ENCODE measurements at regions not wholly inside any gene's neighbourhood (a gene's known extent, or its start where the extent isn't known, plus 50 kb on each side); places are given as distances from the start of the nearest gene placed in this dataset.

- no peak overlapping the region for H3K4me3 ChIP-seq
- no peaks in the 10 kb centered on the region for H3K9me3 ChIP-seq
- H3K4me1 ChIP-seq, result peaks cover 0 to 15% (median 2%) of the 10 kb centered on the region in 4 donors
- DNase-seq, result no peak
- 90 to 100% methylated on average over 6 of the region's 6 CpGs for WGBS, 2 donors (ENCODE audit: low coverage in 1 of 2)
- H3K27ac ChIP-seq, result no peak overlapping the region
- no peaks in the 10 kb centered on the region for H3K36me3 ChIP-seq
- intact Hi-C loops (cut with DNase I; ENCODE audit: low total_unique reads), result no loop called here
- in situ Hi-C loops (cut with MboI; ENCODE audit: low pct_ligation_motif_present in 1 of 4, low pct_unique_long_range_greater_than_20kb in 1 of 4, low sequenced_read_pairs in 3 of 4), result no loop called here
- H3K27me3 ChIP-seq, result no peaks in the 10 kb centered on the region
- TF ChIP-seq POLR2AphosphoS5 (IDR thresholded peaks at IDR 0.05), result no peak
- TF ChIP-seq POLR2A (IDR thresholded peaks at IDR 0.05), result no peak
- no peak for TF ChIP-seq CTCF (IDR thresholded peaks at IDR 0.05)
- TF ChIP-seq EP300 (IDR thresholded peaks at IDR 0.05; ENCODE audit: low read depth), result no peak
These were observed 456.2 kb downstream of the XYLT1 start for GRCh38 chr16:17014484-17015121.

DNA sequence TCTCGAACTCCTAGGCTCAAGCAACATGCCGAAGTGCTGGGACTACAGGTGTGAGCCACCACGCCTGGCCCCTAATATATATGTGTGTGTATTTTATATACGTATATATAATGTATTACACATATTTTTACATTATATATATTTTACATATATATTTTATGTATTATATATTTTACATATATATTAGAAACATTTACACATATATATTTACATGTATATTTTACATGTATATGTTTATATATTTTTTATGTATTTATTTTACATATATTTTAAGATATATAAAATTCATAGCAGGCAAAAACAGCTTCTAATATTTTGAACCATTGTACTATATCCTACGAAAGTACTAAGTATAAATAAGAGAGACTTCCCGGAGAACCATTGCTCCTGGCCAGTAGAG, 455.1 kb downstream of the XYLT1 start:
- no peak overlapping the region for H3K27ac ChIP-seq
- WGBS, 2 donors (ENCODE audit: low coverage in 1 of 2), result 90 to 93% methylated on average over 5 to 6 of the region's 6 CpGs
- H3K4me3 ChIP-seq, result no peak overlapping the region
- H3K9me3 ChIP-seq, result no peaks in the 10 kb centered on the region
- intact Hi-C loops (cut with DNase I; ENCODE audit: low total_unique reads), result no loop called here
- H3K4me1 ChIP-seq, result peaks cover 0 to 15% (median 2%) of the 10 kb centered on the region in 4 donors
- TF ChIP-seq CTCF (IDR thresholded peaks at IDR 0.05) (no peak), EP300 (IDR thresholded peaks at IDR 0.05; ENCODE audit: low read depth) (no peak), POLR2AphosphoS5 (IDR thresholded peaks at IDR 0.05) (no peak), POLR2A (IDR thresholded peaks at IDR 0.05) (no peak)
- H3K27me3 ChIP-seq, result no peaks in the 10 kb centered on the region
- H3K36me3 ChIP-seq, result no peaks in the 10 kb centered on the region
- no peak for DNase-seq
- in situ Hi-C loops (cut with MboI; ENCODE audit: low pct_ligation_motif_present in 1 of 4, low pct_unique_long_range_greater_than_20kb in 1 of 4, low sequenced_read_pairs in 3 of 4), result no loop called here

DNA sequence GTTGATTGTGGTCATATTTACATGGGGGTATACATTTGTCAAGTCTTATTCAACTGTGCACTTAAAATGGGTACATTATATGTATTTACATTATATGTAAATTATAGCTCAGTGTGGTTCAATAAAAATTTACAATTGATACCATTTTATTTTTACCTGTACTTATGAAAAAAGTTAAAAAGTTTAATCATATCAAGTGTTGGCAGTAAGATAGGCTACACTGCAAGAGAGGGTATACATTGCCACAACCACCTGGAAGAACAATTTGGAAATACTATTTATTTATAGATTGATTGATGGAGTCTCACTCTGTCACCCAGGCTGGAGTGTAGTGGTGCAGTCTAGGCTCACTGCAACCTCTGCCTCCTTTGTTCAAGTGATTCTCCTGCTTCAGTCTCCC, 453.3 kb downstream of the XYLT1 start:
- Histone ChIP-seq H3K27me3 (no peaks in the 10 kb centered on the region), H3K4me3 (no peak overlapping the region), H3K36me3 (no peaks in the 10 kb centered on the region), H3K9me3 (no peaks in the 10 kb centered on the region), H3K27ac (peak overlapping the region in 1 of 4 donors; percentile 36), H3K4me1 (peaks cover 0 to 15% (median 2%) of the 10 kb centered on the region in 4 donors)
- DNase-seq, result no peak
- in situ Hi-C loops (cut with MboI; ENCODE audit: low pct_ligation_motif_present in 1 of 4, low pct_unique_long_range_greater_than_20kb in 1 of 4, low sequenced_read_pairs in 3 of 4), result no loop called here
- no peak for TF ChIP-seq EP300 (IDR thresholded peaks at IDR 0.05; ENCODE audit: low read depth)
- TF ChIP-seq POLR2AphosphoS5 (IDR thresholded peaks at IDR 0.05), result no peak
- TF ChIP-seq POLR2A (IDR thresholded peaks at IDR 0.05), result no peak
- no peak for TF ChIP-seq CTCF (IDR thresholded peaks at IDR 0.05)
- intact Hi-C loops (cut with DNase I; ENCODE audit: low total_unique reads), result no loop called here

- Histone ChIP-seq H3K27ac (peak overlapping the region in 1 of 4 donors; percentile 36), H3K4me1 (peaks cover 0 to 10% (median 0%) of the 10 kb centered on the region in 4 donors), H3K9me3 (no peaks in the 10 kb centered on the region), H3K27me3 (no peaks in the 10 kb centered on the region), H3K4me3 (no peak overlapping the region), H3K36me3 (no peaks in the 10 kb centered on the region)
- TF ChIP-seq CTCF (IDR thresholded peaks at IDR 0.05), result no peak
- TF ChIP-seq EP300 (IDR thresholded peaks at IDR 0.05; ENCODE audit: low read depth), result no peak
- no peak for TF ChIP-seq POLR2AphosphoS5 (IDR thresholded peaks at IDR 0.05)
- no peak for TF ChIP-seq POLR2A (IDR thresholded peaks at IDR 0.05)
- intact Hi-C loops (cut with DNase I; ENCODE audit: low total_unique reads) (no loop called here), in situ Hi-C loops (cut with MboI; ENCODE audit: low pct_ligation_motif_present in 1 of 4, low pct_unique_long_range_greater_than_20kb in 1 of 4, low sequenced_read_pairs in 3 of 4) (no loop called here)
- WGBS, 2 donors (ENCODE audit: low coverage in 1 of 2), result 7 to 34% methylated on average over 2 to 4 of the region's 4 CpGs
- DNase-seq, result no peak
These were observed 452.2 kb downstream of the XYLT1 start for GRCh38 chr16:17018585-17018939.
